ENCODE measurements at regions not wholly inside any gene's neighbourhood (a gene's known extent, or its start where the extent isn't known, plus 50 kb on each side); places are given as distances from the start of the nearest gene placed in this dataset.

- Histone ChIP-seq H3K9me3 (ENCODE audit: control insufficient read depth, insufficient read depth, low read depth, low read length) (no peaks in the 10 kb centered on the region), H2AFZ (ENCODE audit: low read length) (no peak overlapping the region), H4K20me1 (ENCODE audit: control insufficient read depth, extremely low read depth, insufficient read depth, low read length) (no peaks in the 10 kb centered on the region), H3K27me3 (ENCODE audit: control insufficient read depth, insufficient read depth, low read length) (no peaks in the 10 kb centered on the region), H3K4me2 (ENCODE audit: extremely low read depth, insufficient read depth, low read length) (no peak overlapping the region), H3K9ac (ENCODE audit: insufficient read depth, low read length) (no peak overlapping the region), H3K4me3 (replicated peaks in 1 of 4; ENCODE audit: control extremely low read depth in 1 of 4, insufficient read depth in 1 of 4, low read depth in 3 of 4, low read length in 4 of 4) (no peak overlapping the region), H3K79me2 (ENCODE audit: control insufficient read depth, insufficient read depth, low read length) (no peaks in the 10 kb centered on the region), H3K27ac (ENCODE audit: insufficient read depth, low read length) (no peak overlapping the region), H3K36me3 (ENCODE audit: control insufficient read depth, insufficient read depth, low read length) (no peaks in the 10 kb centered on the region), H3K4me1 (ENCODE audit: control insufficient read depth, extremely low read depth, insufficient read depth, low read length) (no peaks in the 10 kb centered on the region)
- DNase-seq (ENCODE audit: low read depth in 2 of 2), result no peak
- TF ChIP-seq, protein P1, sequence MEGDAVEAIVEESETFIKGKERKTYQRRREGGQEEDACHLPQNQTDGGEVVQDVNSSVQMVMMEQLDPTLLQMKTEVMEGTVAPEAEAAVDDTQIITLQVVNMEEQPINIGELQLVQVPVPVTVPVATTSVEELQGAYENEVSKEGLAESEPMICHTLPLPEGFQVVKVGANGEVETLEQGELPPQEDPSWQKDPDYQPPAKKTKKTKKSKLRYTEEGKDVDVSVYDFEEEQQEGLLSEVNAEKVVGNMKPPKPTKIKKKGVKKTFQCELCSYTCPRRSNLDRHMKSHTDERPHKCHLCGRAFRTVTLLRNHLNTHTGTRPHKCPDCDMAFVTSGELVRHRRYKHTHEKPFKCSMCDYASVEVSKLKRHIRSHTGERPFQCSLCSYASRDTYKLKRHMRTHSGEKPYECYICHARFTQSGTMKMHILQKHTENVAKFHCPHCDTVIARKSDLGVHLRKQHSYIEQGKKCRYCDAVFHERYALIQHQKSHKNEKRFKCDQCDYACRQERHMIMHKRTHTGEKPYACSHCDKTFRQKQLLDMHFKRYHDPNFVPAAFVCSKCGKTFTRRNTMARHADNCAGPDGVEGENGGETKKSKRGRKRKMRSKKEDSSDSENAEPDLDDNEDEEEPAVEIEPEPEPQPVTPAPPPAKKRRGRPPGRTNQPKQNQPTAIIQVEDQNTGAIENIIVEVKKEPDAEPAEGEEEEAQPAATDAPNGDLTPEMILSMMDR (conservative IDR thresholded peaks at IDR 0.05 in 1 of 2, IDR thresholded peaks at IDR 0.05 in 1 of 2; ENCODE audit: low read depth in 1 of 2, low read length in 2 of 2), result no peak
- no peak for TF ChIP-seq EZH2 (IDR thresholded peaks at IDR 0.05; ENCODE audit: low read length, missing control alignments)
These were observed 517.3 kb upstream of the HS6ST1 start for GRCh38 chr2:128835974-128836373.

DNA sequence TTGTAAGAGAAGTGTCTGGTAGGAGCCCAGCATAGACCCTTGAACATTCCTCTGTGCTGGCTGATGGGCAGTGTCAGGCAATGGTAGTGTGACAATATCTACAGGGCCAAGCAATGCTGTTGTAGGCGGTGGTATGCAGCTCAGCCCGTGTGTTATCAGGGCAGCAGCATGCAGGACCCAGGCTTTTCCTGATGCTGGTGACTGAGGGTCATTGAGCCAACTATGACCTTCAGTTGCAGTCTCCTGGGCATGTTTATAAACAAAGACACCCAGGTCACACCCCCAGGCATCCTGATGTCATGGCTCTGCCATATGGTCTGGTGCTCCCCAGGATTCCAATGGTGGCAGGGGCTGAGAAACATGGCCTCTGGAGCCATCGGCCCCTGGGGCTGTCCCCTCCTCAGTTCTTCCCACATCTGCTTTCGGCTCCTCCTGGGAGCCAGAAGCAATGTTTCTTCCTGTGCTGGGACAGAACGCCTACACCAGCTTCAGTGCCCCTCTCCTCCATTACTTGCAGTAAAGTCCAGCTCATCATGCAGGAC lies 518.0 kb upstream of the HS6ST1 start:
- Histone ChIP-seq H3K4me3 (replicated peaks in 1 of 4; ENCODE audit: control extremely low read depth in 1 of 4, insufficient read depth in 1 of 4, low read depth in 3 of 4, low read length in 4 of 4) (no peak overlapping the region), H3K4me1 (ENCODE audit: control insufficient read depth, extremely low read depth, insufficient read depth, low read length) (no peaks in the 10 kb centered on the region), H3K27ac (ENCODE audit: insufficient read depth, low read length) (no peak overlapping the region), H3K9me3 (ENCODE audit: control insufficient read depth, insufficient read depth, low read depth, low read length) (no peaks in the 10 kb centered on the region), H3K79me2 (ENCODE audit: control insufficient read depth, insufficient read depth, low read length) (no peaks in the 10 kb centered on the region), H3K36me3 (ENCODE audit: control insufficient read depth, insufficient read depth, low read length) (no peaks in the 10 kb centered on the region), H2AFZ (ENCODE audit: low read length) (no peak overlapping the region), H3K27me3 (ENCODE audit: control insufficient read depth, insufficient read depth, low read length) (no peaks in the 10 kb centered on the region), H4K20me1 (ENCODE audit: control insufficient read depth, extremely low read depth, insufficient read depth, low read length) (no peaks in the 10 kb centered on the region), H3K9ac (ENCODE audit: insufficient read depth, low read length) (no peak overlapping the region), H3K4me2 (ENCODE audit: extremely low read depth, insufficient read depth, low read length) (no peak overlapping the region)
- TF ChIP-seq, protein P1 (conservative IDR thresholded peaks at IDR 0.05 in 1 of 2, IDR thresholded peaks at IDR 0.05 in 1 of 2; ENCODE audit: low read depth in 1 of 2, low read length in 2 of 2), result no peak
- no peak for TF ChIP-seq EZH2 (IDR thresholded peaks at IDR 0.05; ENCODE audit: low read length, missing control alignments)
- DNase-seq (ENCODE audit: low read depth in 2 of 2), result no peak

DNA sequence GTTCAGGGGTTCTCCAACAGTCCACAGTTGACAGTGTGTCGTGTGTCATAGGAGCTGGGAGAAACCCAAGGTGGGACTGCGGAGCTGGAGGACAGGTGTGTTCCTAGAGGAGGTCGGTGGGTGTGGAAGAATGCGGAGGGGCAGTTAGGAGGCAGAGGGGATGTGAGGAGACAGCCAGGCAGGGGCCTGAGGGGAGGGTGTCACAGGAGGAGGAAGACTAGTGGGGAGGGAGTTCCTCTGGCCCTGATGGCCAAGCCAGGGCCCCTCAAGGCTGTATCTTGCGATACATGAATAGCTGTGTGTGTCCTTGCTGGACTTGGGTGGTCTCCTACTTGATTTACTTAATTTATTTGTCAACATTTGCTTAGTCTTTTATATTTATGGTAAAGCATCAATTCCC lies 519.6 kb upstream of the HS6ST1 start:
- Histone ChIP-seq H3K36me3 (ENCODE audit: control insufficient read depth, insufficient read depth, low read length) (no peaks in the 10 kb centered on the region), H4K20me1 (ENCODE audit: control insufficient read depth, extremely low read depth, insufficient read depth, low read length) (no peaks in the 10 kb centered on the region), H3K4me2 (ENCODE audit: extremely low read depth, insufficient read depth, low read length) (no peak overlapping the region), H3K4me1 (ENCODE audit: control insufficient read depth, extremely low read depth, insufficient read depth, low read length) (no peaks in the 10 kb centered on the region), H3K9ac (ENCODE audit: insufficient read depth, low read length) (no peak overlapping the region), H3K4me3 (replicated peaks in 1 of 4; ENCODE audit: control extremely low read depth in 1 of 4, insufficient read depth in 1 of 4, low read depth in 3 of 4, low read length in 4 of 4) (no peak overlapping the region), H2AFZ (ENCODE audit: low read length) (no peak overlapping the region), H3K27me3 (ENCODE audit: control insufficient read depth, insufficient read depth, low read length) (no peaks in the 10 kb centered on the region), H3K79me2 (ENCODE audit: control insufficient read depth, insufficient read depth, low read length) (no peaks in the 10 kb centered on the region), H3K9me3 (ENCODE audit: control insufficient read depth, insufficient read depth, low read depth, low read length) (no peaks in the 10 kb centered on the region), H3K27ac (ENCODE audit: insufficient read depth, low read length) (no peak overlapping the region)
- TF ChIP-seq EZH2 (IDR thresholded peaks at IDR 0.05; ENCODE audit: low read length, missing control alignments), result no peak
- TF ChIP-seq, protein P1 (conservative IDR thresholded peaks at IDR 0.05 in 1 of 2, IDR thresholded peaks at IDR 0.05 in 1 of 2; ENCODE audit: low read depth in 1 of 2, low read length in 2 of 2), result no peak
- no peak for DNase-seq (ENCODE audit: low read depth in 2 of 2)
